SK-N-SH (cell line): ENCODE measurements at regions not wholly inside any gene's neighbourhood (a gene's known extent, or its start where the extent isn't known, plus 50 kb on each side); places are given as distances from the start of the nearest gene placed in this dataset.

Source experiments
- CTCF ChIA-PET: fragments of 300-600, 350-600 bp; formaldehyde crosslinking; extraction: SDS; loops from one replicate; lab custom pipeline; 2021; lab: Yijun Ruan, JAX
- POLR2A ChIA-PET: fragments of 350-600 bp; sonication (Branson Sonifier 250); formaldehyde crosslinking; extraction: SDS; loops from one replicate; lab custom pipeline; 2020; ENCODE audit warnings: antibody characterized with exemption, inconsistent platforms; lab: Yijun Ruan, JAX
- DNase-seq: peaks from one replicate; pipeline ENCODE4 v3.0.0; 2012
- H2AFZ ChIP-seq: fragments of 200-600 bp; sonication (generic); 2 replicates; pipeline ENCODE4 v1.8.1; 2016; ENCODE audit warnings: antibody characterized with exemption, mild to moderate bottlenecking, low read depth
- H3F3A ChIP-seq: fragments of 200-600 bp; sonication (generic); replicated peaks from 2 replicates; pipeline ENCODE3; 2016; ENCODE audit warnings: antibody characterized with exemption, mild to moderate bottlenecking; ENCODE audit not compliant: insufficient read depth
- H3K27ac ChIP-seq, 2 experiments: fragments of 200-500 bp in 1 of 2; fragments of 200-600 bp in 1 of 2; sonication (Bioruptor generic) in 1 of 2; sonication (generic), shearing (Covaris generic) in 1 of 2; 2 replicates each; pipeline versions ENCODE4 v1.5.1 to v1.6.1; 2014 to 2016; ENCODE audit warnings: low read depth in 2 of 2, inconsistent platforms in 1 of 2, low read length in 1 of 2, mild to moderate bottlenecking in 1 of 2, mixed read lengths in 1 of 2
- H3K27me3 ChIP-seq: fragments of 200-600 bp; sonication (generic), shearing (Covaris generic); 2 replicates; pipeline ENCODE4 v1.6.1; 2016; ENCODE audit warnings: mixed run types; ENCODE audit not compliant: insufficient read depth
- H3K36me3 ChIP-seq, 2 experiments: fragments of 200-500 bp in 1 of 2; fragments of 200-600 bp in 1 of 2; sonication (Bioruptor generic) in 1 of 2; sonication (generic) in 1 of 2; replicated peaks in 1 of 2; 2 replicates each; pipeline versions ENCODE3 to v1.5.1; 2014 to 2016; ENCODE audit warnings: low read length in 1 of 2, mild to moderate bottlenecking in 1 of 2; ENCODE audit not compliant: insufficient read depth in 2 of 2, control insufficient read depth in 1 of 2
- H3K4me1 ChIP-seq, 2 experiments: fragments of 200-500 bp in 1 of 2; fragments of 200-600 bp in 1 of 2; sonication (Bioruptor generic) in 1 of 2; sonication (generic), shearing (Covaris generic) in 1 of 2; 2 replicates each; pipeline versions ENCODE4 v1.5.1 to v1.6.1; 2014 to 2016; ENCODE audit warnings: low read depth in 1 of 2, low read length in 1 of 2, mixed run types in 1 of 2; ENCODE audit not compliant: insufficient read depth in 2 of 2, control insufficient read depth in 1 of 2
- H3K4me2 ChIP-seq: fragments of 200-600 bp; sonication (generic), shearing (Covaris generic); 2 replicates; pipeline ENCODE4 v1.6.1; 2017; ENCODE audit warnings: mixed run types
- H3K4me3 ChIP-seq, 2 experiments: fragments of 200-500 bp in 1 of 2; fragments of 200-600 bp in 1 of 2; sonication (Bioruptor generic) in 1 of 2; sonication (generic), shearing (Covaris generic) in 1 of 2; 2 replicates each; pipeline versions ENCODE4 v1.5.1 to v1.8.1; 2014 to 2016; ENCODE audit warnings: low read depth in 2 of 2, inconsistent platforms in 1 of 2, low read length in 1 of 2, mild to moderate bottlenecking in 1 of 2, mixed read lengths in 1 of 2, moderate library complexity in 1 of 2
- H3K79me2 ChIP-seq: fragments of 200-600 bp; sonication (generic); 2 replicates; pipeline ENCODE4 v1.8.1; 2017; ENCODE audit warnings: mild to moderate bottlenecking; ENCODE audit not compliant: insufficient read depth
- H3K9ac ChIP-seq: fragments of 200-600 bp; sonication (generic); 2 replicates; pipeline ENCODE4 v1.6.1; 2017; ENCODE audit warnings: mixed run types
- H3K9me2 ChIP-seq: fragments of 200-600 bp; sonication (generic); 2 replicates; pipeline ENCODE4 v1.6.1; 2017; ENCODE audit warnings: mixed run types
- H3K9me3 ChIP-seq: fragments of 200-600 bp; sonication (generic); 2 replicates; pipeline ENCODE4 v1.6.1; 2017; ENCODE audit warnings: mixed run types, mild to moderate bottlenecking, moderate library complexity
- H4K20me1 ChIP-seq: fragments of 200-600 bp; sonication (generic); 2 replicates; pipeline ENCODE4 v1.6.1; 2017; ENCODE audit warnings: mild to moderate bottlenecking, mixed run types; ENCODE audit not compliant: insufficient read depth
- ELF1 ChIP-seq: IDR thresholded peaks from 2 replicates; pipeline ENCODE4 v1.4.0; 2012
- EP300 ChIP-seq, 2 experiments: IDR thresholded peaks; 2 replicates each; pipeline versions ENCODE4 v1.4.0 to v1.6.1; 2012; ENCODE audit warnings: borderline replicate concordance in 1 of 2, low read depth in 1 of 2, low read length in 1 of 2
- FOSL2 ChIP-seq: IDR thresholded peaks from 2 replicates; pipeline ENCODE4 v1.4.0; 2012; ENCODE audit warnings: low read depth, mild to moderate bottlenecking, moderate library complexity, borderline replicate concordance
- FOXJ3 ChIP-seq: sonication (generic); formaldehyde crosslinking; IDR thresholded peaks from 2 replicates; pipeline ENCODE4 v1.5.1; 2020; ENCODE audit warnings: mild to moderate bottlenecking, missing genetic modification reagents
- GATA2 ChIP-seq: sonication (generic); formaldehyde crosslinking; IDR thresholded peaks from 2 replicates; pipeline ENCODE4 v1.5.0; 2020; ENCODE audit warnings: mild to moderate bottlenecking, missing genetic modification reagents
- JUND ChIP-seq: IDR thresholded peaks from 2 replicates; pipeline ENCODE4 v1.4.0; 2012
- MXI1 ChIP-seq: IDR thresholded peaks from 2 replicates; pipeline ENCODE4 v1.6.1; 2012; ENCODE audit warnings: mild to moderate bottlenecking, low read depth, low read length, improper control_type of control experiment
- NFIC ChIP-seq: IDR thresholded peaks from 2 replicates; pipeline ENCODE4 v1.4.0; 2012; ENCODE audit warnings: borderline replicate concordance
- POLR2AphosphoS5 ChIP-seq: IDR thresholded peaks from 2 replicates; pipeline ENCODE4 v1.6.1; 2012; ENCODE audit warnings: low read depth, low read length
- RAD21 ChIP-seq: IDR thresholded peaks from 2 replicates; pipeline ENCODE4 v1.6.1; 2012; ENCODE audit warnings: mild to moderate bottlenecking, low read length
- RCOR1 ChIP-seq: fragments of 150-350 bp; IDR thresholded peaks from 2 replicates; pipeline ENCODE4 v1.6.1; 2017; ENCODE audit warnings: antibody characterized with exemption, low read length
- TCF12 ChIP-seq: IDR thresholded peaks from 2 replicates; pipeline ENCODE4 v1.4.0; 2012
- TEAD4 ChIP-seq: IDR thresholded peaks from 2 replicates; pipeline ENCODE4 v1.4.0; 2012; ENCODE audit warnings: mild to moderate bottlenecking, borderline replicate concordance; ENCODE audit not compliant: insufficient read depth
- YY1 ChIP-seq: IDR thresholded peaks from 2 replicates; pipeline ENCODE4 v1.4.0; 2012; ENCODE audit warnings: low read depth, mild to moderate bottlenecking
- WGBS: methylation state at CpG from one replicate; pipeline ENCODE4 v1.1.6; 2017; ENCODE audit warnings: low lambda C conversion rate; 5-methylcytosine and 5-hydroxymethylcytosine counted together
- TF ChIP-seq, protein P1 (sequence below): IDR thresholded peaks from 2 replicates; pipeline ENCODE4 v1.4.0; 2012; ENCODE audit warnings: low read depth
- TF ChIP-seq, protein P2 (sequence below): IDR thresholded peaks from 2 replicates; pipeline ENCODE4; 2012
- TF ChIP-seq, protein P3 (sequence below): IDR thresholded peaks from 2 replicates; pipeline ENCODE4 v1.4.0; 2012; ENCODE audit warnings: low read depth, borderline replicate concordance
- TF ChIP-seq, protein P4 (sequence below): fragments of 200-600 bp; sonication (generic); IDR thresholded peaks from 2 replicates; pipeline ENCODE4 v1.6.1; 2017; ENCODE audit warnings: antibody characterized with exemption, mild to moderate bottlenecking, moderate library complexity

DNA sequence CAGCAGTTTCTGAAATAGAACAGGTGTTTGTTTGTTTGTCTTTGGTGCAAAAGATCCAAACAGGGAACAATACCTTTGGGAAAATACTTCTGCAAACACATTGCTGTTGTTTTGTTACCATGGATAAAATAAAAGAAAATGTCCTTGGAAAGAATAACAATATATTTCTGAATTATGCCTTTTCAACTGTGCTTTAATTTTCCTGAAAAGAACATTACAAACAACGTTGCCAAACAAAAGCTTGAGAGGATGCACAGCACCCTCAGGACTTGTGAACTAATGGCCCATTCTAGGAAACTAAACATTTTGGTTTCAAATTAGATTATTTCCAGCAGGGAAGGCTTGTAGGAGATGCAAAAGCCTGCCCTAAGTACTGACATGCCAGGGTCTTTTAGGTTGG lies 967.2 kb downstream of the TLE4 start:
- Histone ChIP-seq H3K4me3 (no peak overlapping the region), H3K36me3 (no peaks in the 10 kb centered on the region), H3K79me2 (no peaks in the 10 kb centered on the region), H3K9me2 (no peaks in the 10 kb centered on the region), H3K27ac (no peak overlapping the region), H3K4me1 (no peaks in the 10 kb centered on the region), H3F3A (no peaks in the 10 kb centered on the region), H3K9ac (no peak overlapping the region)
- ChIA-PET POLR2A (no interaction called here), CTCF (no interaction called here)
- DNase-seq: no peak
- TF ChIP-seq GATA2 (CRISPR knock-in tag) (no peak), FOSL2 (no peak), NFIC (no peak), YY1 (no peak), EP300 (IDR thresholded peaks at IDR 0.05; ENCODE audit: borderline replicate concordance in 1 of 2, low read depth in 1 of 2, low read length in 1 of 2) (no peak), POLR2AphosphoS5 (no peak), TCF12 (no peak), RCOR1 (no peak), MXI1 (no peak), ELF1 (no peak), RAD21 (no peak), TEAD4 (no peak), FOXJ3 (CRISPR knock-in tag) (no peak), JUND (no peak)
- TF ChIP-seq, protein P1, sequence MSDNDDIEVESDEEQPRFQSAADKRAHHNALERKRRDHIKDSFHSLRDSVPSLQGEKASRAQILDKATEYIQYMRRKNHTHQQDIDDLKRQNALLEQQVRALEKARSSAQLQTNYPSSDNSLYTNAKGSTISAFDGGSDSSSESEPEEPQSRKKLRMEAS: no peak
- TF ChIP-seq, protein P2, sequence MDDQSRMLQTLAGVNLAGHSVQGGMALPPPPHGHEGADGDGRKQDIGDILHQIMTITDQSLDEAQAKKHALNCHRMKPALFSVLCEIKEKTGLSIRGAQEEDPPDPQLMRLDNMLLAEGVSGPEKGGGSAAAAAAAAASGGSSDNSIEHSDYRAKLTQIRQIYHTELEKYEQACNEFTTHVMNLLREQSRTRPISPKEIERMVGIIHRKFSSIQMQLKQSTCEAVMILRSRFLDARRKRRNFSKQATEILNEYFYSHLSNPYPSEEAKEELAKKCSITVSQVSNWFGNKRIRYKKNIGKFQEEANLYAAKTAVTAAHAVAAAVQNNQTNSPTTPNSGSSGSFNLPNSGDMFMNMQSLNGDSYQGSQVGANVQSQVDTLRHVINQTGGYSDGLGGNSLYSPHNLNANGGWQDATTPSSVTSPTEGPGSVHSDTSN: no peak
- TF ChIP-seq, protein P3, sequence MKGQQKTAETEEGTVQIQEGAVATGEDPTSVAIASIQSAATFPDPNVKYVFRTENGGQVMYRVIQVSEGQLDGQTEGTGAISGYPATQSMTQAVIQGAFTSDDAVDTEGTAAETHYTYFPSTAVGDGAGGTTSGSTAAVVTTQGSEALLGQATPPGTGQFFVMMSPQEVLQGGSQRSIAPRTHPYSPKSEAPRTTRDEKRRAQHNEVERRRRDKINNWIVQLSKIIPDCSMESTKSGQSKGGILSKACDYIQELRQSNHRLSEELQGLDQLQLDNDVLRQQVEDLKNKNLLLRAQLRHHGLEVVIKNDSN: no peak
- TF ChIP-seq, protein P4, sequence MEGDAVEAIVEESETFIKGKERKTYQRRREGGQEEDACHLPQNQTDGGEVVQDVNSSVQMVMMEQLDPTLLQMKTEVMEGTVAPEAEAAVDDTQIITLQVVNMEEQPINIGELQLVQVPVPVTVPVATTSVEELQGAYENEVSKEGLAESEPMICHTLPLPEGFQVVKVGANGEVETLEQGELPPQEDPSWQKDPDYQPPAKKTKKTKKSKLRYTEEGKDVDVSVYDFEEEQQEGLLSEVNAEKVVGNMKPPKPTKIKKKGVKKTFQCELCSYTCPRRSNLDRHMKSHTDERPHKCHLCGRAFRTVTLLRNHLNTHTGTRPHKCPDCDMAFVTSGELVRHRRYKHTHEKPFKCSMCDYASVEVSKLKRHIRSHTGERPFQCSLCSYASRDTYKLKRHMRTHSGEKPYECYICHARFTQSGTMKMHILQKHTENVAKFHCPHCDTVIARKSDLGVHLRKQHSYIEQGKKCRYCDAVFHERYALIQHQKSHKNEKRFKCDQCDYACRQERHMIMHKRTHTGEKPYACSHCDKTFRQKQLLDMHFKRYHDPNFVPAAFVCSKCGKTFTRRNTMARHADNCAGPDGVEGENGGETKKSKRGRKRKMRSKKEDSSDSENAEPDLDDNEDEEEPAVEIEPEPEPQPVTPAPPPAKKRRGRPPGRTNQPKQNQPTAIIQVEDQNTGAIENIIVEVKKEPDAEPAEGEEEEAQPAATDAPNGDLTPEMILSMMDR: no peak
- TF ChIP-seq, all 33 proteins: peak for 0
- no peaks in the 10 kb centered on the region for H3K9me3 ChIP-seq
- no peak overlapping the region for H2AFZ ChIP-seq
- 17% methylated on average over 1 of the region's 1 CpG for WGBS
- H4K20me1 ChIP-seq: no peaks in the 10 kb centered on the region
- no peaks in the 10 kb centered on the region for H3K27me3 ChIP-seq
- H3K4me2 ChIP-seq: no peak overlapping the region
